Glutamatergic neuron (in vitro differentiated cells): ENCODE measurements at regions not wholly inside any gene's neighbourhood (a gene's known extent, or its start where the extent isn't known, plus 50 kb on each side); places are given as distances from the start of the nearest gene placed in this dataset.

Source experiments
- DNase-seq: peaks from one replicate; pipeline ENCODE4 v3.0.0; 2022
- H3K27ac Mint-ChIP-seq: one replicate; pipeline ENCODE4 v1.8.0; 2020; ENCODE audit warnings: mild to moderate bottlenecking, mixed read lengths, inconsistent platforms; ENCODE audit not compliant: unreplicated experiment
- H3K27me3 Mint-ChIP-seq: one replicate; pipeline ENCODE4 v1.8.0; 2020; ENCODE audit warnings: mild to moderate bottlenecking, moderate library complexity, mixed read lengths, inconsistent platforms; ENCODE audit not compliant: unreplicated experiment
- H3K36me3 Mint-ChIP-seq: one replicate; pipeline ENCODE4 v1.8.0; 2020; ENCODE audit warnings: mild to moderate bottlenecking, mixed read lengths, inconsistent platforms; ENCODE audit not compliant: unreplicated experiment
- H3K4me1 Mint-ChIP-seq: one replicate; pipeline ENCODE4 v1.8.0; 2020; ENCODE audit warnings: mild to moderate bottlenecking, low read depth, mixed read lengths, inconsistent platforms; ENCODE audit not compliant: unreplicated experiment
- H3K4me3 Mint-ChIP-seq: one replicate; pipeline ENCODE4 v1.8.0; 2020; ENCODE audit warnings: mild to moderate bottlenecking, mixed read lengths, inconsistent platforms; ENCODE audit not compliant: unreplicated experiment
- H3K9me3 Mint-ChIP-seq: one replicate; pipeline ENCODE4 v1.8.0; 2020; ENCODE audit warnings: mild to moderate bottlenecking, moderate library complexity, mixed read lengths, inconsistent platforms; ENCODE audit not compliant: unreplicated experiment
- TF ChIP-seq, protein P1 (sequence below): fragments of 200-600 bp; sonication (generic); IDR thresholded peaks from one replicate; pipeline ENCODE4 v1.5.0; 2021; ENCODE audit not compliant: partially characterized antibody, unreplicated experiment

- peaks cover 2% of the 10 kb centered on the region for H3K27me3 Mint-ChIP-seq
- no peak overlapping the region for H3K4me3 Mint-ChIP-seq
- no peaks in the 10 kb centered on the region for H3K36me3 Mint-ChIP-seq
- TF ChIP-seq, protein P1, sequence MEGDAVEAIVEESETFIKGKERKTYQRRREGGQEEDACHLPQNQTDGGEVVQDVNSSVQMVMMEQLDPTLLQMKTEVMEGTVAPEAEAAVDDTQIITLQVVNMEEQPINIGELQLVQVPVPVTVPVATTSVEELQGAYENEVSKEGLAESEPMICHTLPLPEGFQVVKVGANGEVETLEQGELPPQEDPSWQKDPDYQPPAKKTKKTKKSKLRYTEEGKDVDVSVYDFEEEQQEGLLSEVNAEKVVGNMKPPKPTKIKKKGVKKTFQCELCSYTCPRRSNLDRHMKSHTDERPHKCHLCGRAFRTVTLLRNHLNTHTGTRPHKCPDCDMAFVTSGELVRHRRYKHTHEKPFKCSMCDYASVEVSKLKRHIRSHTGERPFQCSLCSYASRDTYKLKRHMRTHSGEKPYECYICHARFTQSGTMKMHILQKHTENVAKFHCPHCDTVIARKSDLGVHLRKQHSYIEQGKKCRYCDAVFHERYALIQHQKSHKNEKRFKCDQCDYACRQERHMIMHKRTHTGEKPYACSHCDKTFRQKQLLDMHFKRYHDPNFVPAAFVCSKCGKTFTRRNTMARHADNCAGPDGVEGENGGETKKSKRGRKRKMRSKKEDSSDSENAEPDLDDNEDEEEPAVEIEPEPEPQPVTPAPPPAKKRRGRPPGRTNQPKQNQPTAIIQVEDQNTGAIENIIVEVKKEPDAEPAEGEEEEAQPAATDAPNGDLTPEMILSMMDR: no peak
- H3K4me1 Mint-ChIP-seq: no peaks in the 10 kb centered on the region
- H3K9me3 Mint-ChIP-seq: peaks cover 6% of the 10 kb centered on the region
- H3K27ac Mint-ChIP-seq: no peak overlapping the region
- no peak for DNase-seq
Observed at GRCh38 chr10:81082621-81083376, 545.1 kb downstream of the SH2D4B start.

DNA sequence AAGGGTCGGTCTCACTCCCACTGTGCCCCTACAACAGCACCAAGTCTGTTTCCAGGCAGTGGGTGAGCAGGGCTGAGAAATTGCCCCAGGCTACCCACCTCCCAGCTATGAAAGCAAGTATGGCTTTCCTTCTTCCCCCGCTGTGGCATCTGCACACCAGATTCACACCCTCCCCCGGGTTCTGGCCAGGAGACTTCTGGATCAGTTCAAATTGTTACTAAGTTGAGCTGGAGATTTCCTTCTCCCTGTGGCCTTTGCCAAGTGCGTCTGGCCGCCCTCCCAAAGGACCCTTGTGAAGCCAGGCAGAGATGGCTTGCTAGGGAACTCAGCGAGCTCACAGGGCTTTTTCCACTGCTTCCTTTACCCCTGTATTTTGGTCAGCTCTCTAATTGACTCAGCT, 555.4 kb downstream of the SH2D4B start:
- TF ChIP-seq, protein P1: no peak
- no peak for DNase-seq
- H3K9me3 Mint-ChIP-seq: no peaks in the 10 kb centered on the region
- no peak overlapping the region for H3K27ac Mint-ChIP-seq
- H3K4me3 Mint-ChIP-seq: no peak overlapping the region
- H3K4me1 Mint-ChIP-seq: peaks cover 6% of the 10 kb centered on the region
- peaks cover 1% of the 10 kb centered on the region for H3K27me3 Mint-ChIP-seq
- no peaks in the 10 kb centered on the region for H3K36me3 Mint-ChIP-seq

GRCh38 chr10:81095238-81095637, 557.5 kb downstream of the SH2D4B start:
- TF ChIP-seq, protein P1: no peak
- Mint-ChIP-seq H3K4me3 (no peak overlapping the region), H3K9me3 (no peaks in the 10 kb centered on the region), H3K36me3 (no peaks in the 10 kb centered on the region), H3K4me1 (peaks cover 6% of the 10 kb centered on the region), H3K27ac (no peak overlapping the region), H3K27me3 (peaks cover 1% of the 10 kb centered on the region)
- no peak for DNase-seq

DNA sequence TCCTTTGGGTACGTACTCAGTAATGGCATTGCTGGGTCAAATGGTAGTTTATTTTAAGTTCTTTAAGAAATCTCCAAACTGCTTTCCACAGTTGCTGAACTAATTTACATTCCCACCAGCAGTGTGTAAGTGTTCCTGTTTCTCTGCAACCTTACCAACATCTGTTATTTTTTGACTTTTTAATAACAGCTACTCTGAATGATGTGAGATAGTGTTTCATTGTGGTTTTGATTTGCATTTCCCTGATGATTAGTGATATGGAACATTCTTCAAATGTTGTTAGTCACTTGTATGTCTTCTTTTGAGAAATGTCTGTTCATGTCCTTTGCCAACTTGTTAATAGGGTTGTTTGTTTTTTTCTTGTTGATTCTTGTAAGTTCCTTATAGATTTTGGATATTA, 558.9 kb downstream of the SH2D4B start:
- Mint-ChIP-seq H3K4me3 (no peak overlapping the region), H3K36me3 (no peaks in the 10 kb centered on the region), H3K9me3 (no peaks in the 10 kb centered on the region), H3K27ac (no peak overlapping the region), H3K27me3 (peaks cover 1% of the 10 kb centered on the region), H3K4me1 (peaks cover 6% of the 10 kb centered on the region)
- TF ChIP-seq, protein P1: no peak
- DNase-seq: no peak

GRCh38 chr10:81101062-81101461, 563.4 kb downstream of the SH2D4B start:
- H3K27ac Mint-ChIP-seq: no peak overlapping the region
- TF ChIP-seq, protein P1: no peak
- H3K4me3 Mint-ChIP-seq: no peak overlapping the region
- H3K9me3 Mint-ChIP-seq: no peaks in the 10 kb centered on the region
- DNase-seq: no peak
- H3K4me1 Mint-ChIP-seq: no peaks in the 10 kb centered on the region
- no peaks in the 10 kb centered on the region for H3K27me3 Mint-ChIP-seq
- no peaks in the 10 kb centered on the region for H3K36me3 Mint-ChIP-seq
